ENCODE measurements at regions not wholly inside any gene's neighbourhood (a gene's known extent, or its start where the extent isn't known, plus 50 kb on each side); places are given as distances from the start of the nearest gene placed in this dataset.
A peak's percentile ranks its signal among the peaks of the same experiment; 100 is the strongest.

DNA sequence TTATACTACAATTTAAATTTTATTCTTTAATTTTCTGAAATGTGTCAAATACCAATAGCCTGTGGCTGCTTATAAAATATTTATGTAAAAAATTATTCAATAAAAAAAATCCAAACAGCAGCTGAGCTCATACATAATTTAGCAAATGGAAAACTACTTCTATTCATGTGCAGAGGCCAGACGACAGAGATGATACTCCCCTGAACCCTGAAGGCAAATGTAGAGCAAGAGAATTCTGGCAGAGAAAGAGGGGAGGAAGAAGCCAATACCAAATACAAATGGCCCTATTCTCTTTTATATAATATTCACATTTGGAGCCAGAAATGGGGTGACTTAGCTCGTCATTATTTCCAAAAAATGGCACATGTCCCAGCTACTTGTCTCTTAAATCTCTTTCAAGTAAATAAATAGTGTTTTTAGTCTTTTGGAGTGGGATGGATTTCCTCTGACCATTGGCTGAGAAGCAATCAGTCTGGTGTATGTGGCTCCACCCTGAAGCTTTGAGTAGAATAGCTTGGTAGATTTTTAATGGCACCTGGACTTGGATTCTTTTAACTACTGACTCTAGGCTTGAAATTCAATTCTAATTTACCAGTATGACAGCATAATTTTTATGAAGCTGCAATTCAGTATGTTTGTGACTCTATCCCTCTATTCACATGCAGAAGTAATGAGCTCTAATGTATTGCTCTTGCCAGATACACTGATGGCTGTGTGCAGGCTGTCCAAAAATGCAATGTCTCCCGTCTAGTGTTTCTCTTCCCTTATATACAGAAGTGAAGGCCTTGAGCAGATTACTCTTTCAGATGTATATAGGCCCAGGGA, 113.4 kb upstream of the SCAF11 start:
- no peak overlapping the region for H3K27ac ChIP-seq
- TF ChIP-seq, protein P1, sequence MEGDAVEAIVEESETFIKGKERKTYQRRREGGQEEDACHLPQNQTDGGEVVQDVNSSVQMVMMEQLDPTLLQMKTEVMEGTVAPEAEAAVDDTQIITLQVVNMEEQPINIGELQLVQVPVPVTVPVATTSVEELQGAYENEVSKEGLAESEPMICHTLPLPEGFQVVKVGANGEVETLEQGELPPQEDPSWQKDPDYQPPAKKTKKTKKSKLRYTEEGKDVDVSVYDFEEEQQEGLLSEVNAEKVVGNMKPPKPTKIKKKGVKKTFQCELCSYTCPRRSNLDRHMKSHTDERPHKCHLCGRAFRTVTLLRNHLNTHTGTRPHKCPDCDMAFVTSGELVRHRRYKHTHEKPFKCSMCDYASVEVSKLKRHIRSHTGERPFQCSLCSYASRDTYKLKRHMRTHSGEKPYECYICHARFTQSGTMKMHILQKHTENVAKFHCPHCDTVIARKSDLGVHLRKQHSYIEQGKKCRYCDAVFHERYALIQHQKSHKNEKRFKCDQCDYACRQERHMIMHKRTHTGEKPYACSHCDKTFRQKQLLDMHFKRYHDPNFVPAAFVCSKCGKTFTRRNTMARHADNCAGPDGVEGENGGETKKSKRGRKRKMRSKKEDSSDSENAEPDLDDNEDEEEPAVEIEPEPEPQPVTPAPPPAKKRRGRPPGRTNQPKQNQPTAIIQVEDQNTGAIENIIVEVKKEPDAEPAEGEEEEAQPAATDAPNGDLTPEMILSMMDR (conservative IDR thresholded peaks at IDR 0.05): no peak
- TF ChIP-seq ZFX (IDR thresholded peaks at IDR 0.05): no peak

DNA sequence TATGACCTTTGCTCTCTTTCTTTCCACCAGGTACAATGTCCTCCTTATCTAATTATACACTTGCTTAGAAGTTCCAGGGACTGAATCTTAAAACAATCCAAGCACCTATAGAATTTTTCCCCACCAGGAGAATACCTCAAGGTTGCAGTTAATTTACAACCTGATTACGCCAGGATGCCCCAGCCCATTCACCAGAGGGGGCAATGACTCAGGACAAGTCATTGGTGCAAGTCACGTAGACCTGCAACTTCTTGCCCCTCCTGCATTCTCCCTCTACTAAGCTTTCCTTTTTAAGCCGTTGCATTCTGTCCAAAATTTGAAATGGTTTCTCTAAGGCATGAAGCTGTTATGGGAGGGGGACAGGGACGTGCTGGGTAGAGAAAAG, 111.1 kb upstream of the SCAF11 start:
- TF ChIP-seq ZFX (IDR thresholded peaks at IDR 0.05): no peak
- TF ChIP-seq, protein P1 (conservative IDR thresholded peaks at IDR 0.05): no peak

DNA sequence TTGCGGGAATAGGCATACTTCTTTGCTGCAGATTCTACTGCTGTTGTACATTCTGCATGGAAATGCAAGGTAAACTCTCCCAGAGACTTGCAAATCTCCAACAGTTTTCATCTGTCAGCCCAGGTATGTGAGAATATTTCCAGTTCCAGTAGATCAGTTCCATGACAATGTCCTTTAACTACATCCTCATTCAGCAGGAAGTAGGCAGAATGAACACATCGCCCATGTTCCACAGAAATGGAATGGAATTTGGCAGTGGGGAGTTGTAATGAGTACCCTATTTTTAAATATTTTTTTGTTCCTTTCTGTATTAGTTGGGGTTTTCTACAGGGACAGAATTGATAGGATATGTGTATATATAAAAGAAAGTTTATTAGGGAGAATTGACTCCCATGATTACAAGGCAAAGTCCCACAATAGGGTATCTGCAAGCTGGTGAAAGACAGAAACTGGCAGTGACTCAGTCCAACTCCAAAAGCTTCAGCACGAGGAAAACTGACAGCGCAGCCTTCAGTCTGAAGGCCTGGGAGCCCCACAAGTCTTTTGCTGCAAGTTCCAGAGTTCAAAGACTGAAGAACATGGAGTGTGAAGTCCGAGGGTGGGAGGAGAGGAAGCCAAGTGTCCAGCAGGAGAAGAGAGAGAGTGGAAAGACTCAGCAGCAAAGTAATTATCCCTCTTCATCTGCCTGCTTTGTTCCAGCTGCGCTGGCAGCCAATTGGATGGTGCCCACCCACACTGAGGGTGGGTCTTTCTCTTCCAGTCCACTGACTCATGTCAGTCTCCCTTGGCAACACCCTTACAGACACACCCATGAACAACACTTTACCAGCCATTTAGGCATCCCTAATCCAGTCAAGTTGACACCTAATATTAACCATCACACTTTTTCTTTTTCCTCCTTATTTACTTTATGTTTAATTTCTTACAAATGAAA, 110.4 kb upstream of the SCAF11 start:
- H3K27ac ChIP-seq: no peak overlapping the region
- TF ChIP-seq ZFX (IDR thresholded peaks at IDR 0.05): no peak
- TF ChIP-seq, protein P1 (conservative IDR thresholded peaks at IDR 0.05): no peak

More for the DNA sequence above, 111.1 kb upstream of the SCAF11 start:
- no peak overlapping the region for H3K27ac ChIP-seq

DNA sequence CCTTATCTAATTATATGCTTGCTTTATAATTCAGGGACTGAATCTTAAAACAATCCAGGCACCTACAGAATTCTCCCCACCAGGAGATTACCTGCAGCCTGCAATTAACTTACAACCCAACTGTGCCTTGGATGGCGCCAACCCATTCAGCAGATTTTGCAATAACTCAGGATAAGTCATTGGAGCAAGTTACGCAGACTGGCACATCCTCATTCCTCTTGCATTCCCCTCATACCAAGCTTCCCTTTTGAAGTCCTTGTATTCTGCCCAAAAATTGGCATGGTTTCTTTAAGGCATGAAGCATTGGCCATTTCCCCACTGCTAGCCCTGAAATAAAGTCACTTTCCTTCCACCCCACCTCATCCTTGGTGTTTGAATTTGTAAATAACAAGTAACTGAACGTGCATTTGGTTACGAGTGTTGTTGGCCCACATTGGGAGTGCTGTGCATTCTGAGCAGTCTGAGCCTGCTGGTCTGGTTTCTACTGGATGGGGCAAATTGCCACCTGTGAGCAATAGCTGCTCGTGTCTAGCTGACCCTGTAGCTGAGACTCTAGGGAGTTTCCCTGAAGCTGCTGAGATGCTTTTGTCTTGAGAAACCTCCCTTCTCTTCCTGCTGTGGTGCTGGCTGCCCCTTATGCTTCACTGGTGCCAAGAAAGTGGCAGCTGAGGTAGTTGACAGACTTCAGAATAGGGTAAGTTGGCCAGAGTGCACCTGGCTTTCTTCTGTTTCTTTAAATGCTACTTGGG, 99.2 kb upstream of the SCAF11 start:
- peak overlapping the region; percentile 21; the same call in 1 of the 2 replicates for H3K27ac ChIP-seq
- TF ChIP-seq ZFX (IDR thresholded peaks at IDR 0.05): no peak
- TF ChIP-seq, protein P1 (conservative IDR thresholded peaks at IDR 0.05): no peak

DNA sequence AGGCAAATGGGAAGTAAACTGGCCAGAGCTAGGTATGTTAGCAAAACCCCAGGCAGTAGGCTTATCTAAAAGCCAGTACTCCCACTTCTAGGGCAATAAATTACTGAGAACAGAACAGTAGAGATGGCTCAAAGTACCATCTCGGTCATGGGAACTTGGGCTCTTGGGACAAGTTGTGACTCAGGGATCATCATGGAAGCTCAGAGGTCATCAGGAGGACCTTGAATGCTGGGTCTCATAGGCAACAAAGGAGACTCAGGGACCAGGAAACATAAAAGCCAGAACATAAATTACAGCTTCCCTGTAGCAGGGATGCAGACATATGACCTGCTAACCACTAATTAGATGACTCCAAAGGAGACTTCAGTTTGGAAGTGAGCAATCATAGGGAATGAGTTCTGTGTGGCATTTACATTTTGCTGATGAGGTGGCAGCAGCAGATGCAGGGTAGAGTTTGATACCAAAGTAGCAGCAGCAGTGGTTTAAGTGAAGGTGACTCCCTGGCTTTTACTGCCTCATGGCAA, 97.6 kb upstream of the SCAF11 start:
- TF ChIP-seq ZFX (IDR thresholded peaks at IDR 0.05): no peak
- TF ChIP-seq, protein P1 (conservative IDR thresholded peaks at IDR 0.05): no peak
- no peak overlapping the region for H3K27ac ChIP-seq

DNA sequence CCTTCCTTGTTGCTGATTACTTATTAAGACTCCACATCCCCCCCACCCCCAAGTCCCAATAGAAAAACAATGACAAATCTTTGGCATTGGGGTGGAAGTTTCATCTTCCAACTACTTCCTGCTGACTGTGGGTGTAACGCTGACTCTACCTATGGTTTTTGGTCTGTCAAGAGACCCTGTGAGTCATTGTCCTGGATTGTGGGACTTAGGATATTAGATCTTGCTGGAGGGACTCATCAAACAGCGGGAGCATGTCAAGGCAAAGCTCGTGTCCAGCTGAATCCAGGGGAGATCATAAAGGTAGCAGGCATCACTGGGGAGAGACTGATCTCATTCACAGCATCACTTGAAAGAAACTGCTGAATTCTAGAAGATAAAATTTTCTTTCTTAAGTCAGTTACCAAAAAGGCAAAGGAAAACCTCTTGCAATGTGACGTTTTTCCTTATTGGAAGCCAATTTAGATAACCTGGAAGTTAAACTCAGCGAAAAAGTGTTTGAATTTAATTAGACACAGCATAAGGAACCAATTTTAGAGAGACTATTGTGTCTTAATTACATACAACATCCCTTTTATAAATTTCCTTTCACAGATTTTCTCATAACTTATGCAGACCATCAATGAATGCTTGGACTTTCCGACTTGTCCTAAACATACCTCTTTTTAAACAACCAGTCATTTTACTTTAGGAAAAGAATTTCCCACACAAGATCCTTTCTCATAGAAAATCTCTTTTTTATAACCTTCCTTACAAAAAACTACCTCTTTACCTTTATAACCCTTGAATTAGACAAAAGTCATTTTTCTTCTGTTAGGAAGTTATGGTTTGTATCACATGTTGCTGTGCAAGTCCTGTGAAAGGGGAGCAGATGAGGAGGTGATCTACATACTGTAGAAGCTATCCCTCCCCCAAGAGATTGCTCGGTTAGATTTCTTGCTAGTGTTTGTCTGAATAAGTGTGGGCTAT, 94.6 kb upstream of the SCAF11 start:
- no peak overlapping the region for H3K27ac ChIP-seq
- TF ChIP-seq, protein P1 (conservative IDR thresholded peaks at IDR 0.05): no peak
- TF ChIP-seq ZFX (IDR thresholded peaks at IDR 0.05): no peak

Measured in C4-2B (cell line).